ENCODE measurements at regions not wholly inside any gene's neighbourhood (a gene's known extent, or its start where the extent isn't known, plus 50 kb on each side); places are given as distances from the start of the nearest gene placed in this dataset.

DNA sequence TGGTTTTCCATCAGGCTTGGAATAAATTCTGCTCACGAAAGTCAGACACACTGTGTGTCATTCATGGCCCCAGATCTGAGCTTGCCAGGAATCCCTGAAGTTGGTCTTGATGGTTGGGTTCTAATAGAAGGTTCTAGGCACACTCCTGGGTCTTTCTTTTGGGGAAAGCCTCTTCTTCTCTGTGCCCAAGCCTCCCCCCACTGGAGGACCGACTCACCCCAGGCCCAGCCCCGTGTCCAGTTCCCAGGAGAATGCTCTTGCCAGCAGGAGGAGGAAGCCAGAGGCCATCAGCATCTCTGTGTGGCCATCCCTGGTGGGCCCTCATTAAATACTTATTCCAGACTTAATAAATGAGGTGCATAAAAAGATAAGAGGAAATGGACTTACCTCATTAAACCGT is 548.0 kb downstream of the TCERG1L start:
- 18 to 22% methylated on average over 4 of the region's 4 CpGs for WGBS, 2 experiments (ENCODE audit: low coverage in 1 of 2, low lambda C conversion rate in 2 of 2, missing lambda C conversion rate in 2 of 2)
- H3K36me3 ChIP-seq (ENCODE audit: low read depth): no peaks in the 10 kb centered on the region
- no peak overlapping the region for H3K27ac ChIP-seq
- H3K4me2 ChIP-seq (ENCODE audit: unreplicated experiment): no peak overlapping the region
- H2AFZ ChIP-seq: no peak overlapping the region
- no peaks in the 10 kb centered on the region for H3K79me2 ChIP-seq (ENCODE audit: insufficient read depth)
- no peaks in the 10 kb centered on the region for H3F3A ChIP-seq (ENCODE audit: insufficient read depth)
- H3K4me1 ChIP-seq (ENCODE audit: insufficient read depth): no peaks in the 10 kb centered on the region
- DNase-seq: no peak
- H3K9ac ChIP-seq: no peak overlapping the region
- no peaks in the 10 kb centered on the region for H3K9me2 ChIP-seq (ENCODE audit: insufficient read depth)
- TF ChIP-seq EZH2 (IDR thresholded peaks at IDR 0.05; ENCODE audit: insufficient read depth, poor library complexity, severe bottlenecking) (no peak), EZH2phosphoT487 (IDR thresholded peaks at IDR 0.05; ENCODE audit: insufficient read depth, low read depth) (no peak)
- in situ Hi-C loops (cut with MboI): no loop called here
- H4K20me1 ChIP-seq (ENCODE audit: insufficient read depth): no peaks in the 10 kb centered on the region
- H3K27me3 ChIP-seq (replicated peaks; ENCODE audit: insufficient read depth): no peaks in the 10 kb centered on the region
- H3K9me3 ChIP-seq (ENCODE audit: low read depth): no peaks in the 10 kb centered on the region
- H3K4me3 ChIP-seq: no peak overlapping the region

DNA sequence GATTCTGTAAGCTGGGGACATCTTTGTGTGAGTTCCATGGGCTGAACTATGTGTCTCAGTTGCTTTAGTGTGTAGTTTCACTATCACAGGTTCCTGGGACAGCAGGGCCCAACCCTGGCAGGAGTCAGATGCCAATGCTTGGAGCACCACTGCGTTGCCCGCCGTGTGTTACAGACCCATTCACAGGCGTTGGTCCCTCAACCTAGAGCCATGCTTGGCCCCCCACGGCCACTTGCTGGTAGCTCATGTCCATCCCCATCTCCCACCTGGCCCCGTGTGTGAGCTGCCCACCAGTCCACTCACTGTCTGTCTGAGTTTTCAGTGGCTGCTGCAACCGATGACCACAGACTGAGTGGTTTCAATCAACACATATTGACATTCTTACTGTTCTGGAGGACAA is 546.9 kb downstream of the TCERG1L start:
- H3K27ac ChIP-seq: no peak overlapping the region
- no peaks in the 10 kb centered on the region for H3K9me2 ChIP-seq (ENCODE audit: insufficient read depth)
- no peaks in the 10 kb centered on the region for H3K36me3 ChIP-seq (ENCODE audit: low read depth)
- H3K4me1 ChIP-seq (ENCODE audit: insufficient read depth): no peaks in the 10 kb centered on the region
- no peak for DNase-seq
- 41 to 45% methylated on average over 7 of the region's 7 CpGs for WGBS, 2 experiments (ENCODE audit: low coverage in 1 of 2, low lambda C conversion rate in 2 of 2, missing lambda C conversion rate in 2 of 2)
- H3K4me3 ChIP-seq: no peak overlapping the region
- H3F3A ChIP-seq (ENCODE audit: insufficient read depth): no peaks in the 10 kb centered on the region
- H3K79me2 ChIP-seq (ENCODE audit: insufficient read depth): no peaks in the 10 kb centered on the region
- no peaks in the 10 kb centered on the region for H4K20me1 ChIP-seq (ENCODE audit: insufficient read depth)
- H2AFZ ChIP-seq: no peak overlapping the region
- no peaks in the 10 kb centered on the region for H3K27me3 ChIP-seq (replicated peaks; ENCODE audit: insufficient read depth)
- in situ Hi-C loops (cut with MboI): no loop called here
- no peak overlapping the region for H3K4me2 ChIP-seq (ENCODE audit: unreplicated experiment)
- H3K9ac ChIP-seq: no peak overlapping the region
- no peaks in the 10 kb centered on the region for H3K9me3 ChIP-seq (ENCODE audit: low read depth)
- TF ChIP-seq EZH2phosphoT487 (IDR thresholded peaks at IDR 0.05; ENCODE audit: insufficient read depth, low read depth) (no peak), EZH2 (IDR thresholded peaks at IDR 0.05; ENCODE audit: insufficient read depth, poor library complexity, severe bottlenecking) (no peak)

GRCh38 chr10:130766071-130766470 is 545.5 kb downstream of the TCERG1L start:
- Histone ChIP-seq H3K4me1 (ENCODE audit: insufficient read depth) (no peaks in the 10 kb centered on the region), H3K4me3 (no peak overlapping the region), H3K27ac (no peak overlapping the region), H3F3A (ENCODE audit: insufficient read depth) (no peaks in the 10 kb centered on the region), H3K4me2 (ENCODE audit: unreplicated experiment) (no peak overlapping the region), H3K79me2 (ENCODE audit: insufficient read depth) (no peaks in the 10 kb centered on the region), H3K9ac (no peak overlapping the region), H3K9me3 (ENCODE audit: low read depth) (no peaks in the 10 kb centered on the region), H3K9me2 (ENCODE audit: insufficient read depth) (no peaks in the 10 kb centered on the region), H4K20me1 (ENCODE audit: insufficient read depth) (no peaks in the 10 kb centered on the region), H3K36me3 (ENCODE audit: low read depth) (no peaks in the 10 kb centered on the region), H2AFZ (no peak overlapping the region), H3K27me3 (replicated peaks; ENCODE audit: insufficient read depth) (no peaks in the 10 kb centered on the region)
- in situ Hi-C loops (cut with MboI): no loop called here
- TF ChIP-seq EZH2phosphoT487 (IDR thresholded peaks at IDR 0.05; ENCODE audit: insufficient read depth, low read depth): no peak
- TF ChIP-seq EZH2 (IDR thresholded peaks at IDR 0.05; ENCODE audit: insufficient read depth, poor library complexity, severe bottlenecking): no peak
- 22% methylated on average over 4 of the region's 4 CpGs for WGBS, 2 experiments (ENCODE audit: low coverage in 1 of 2, low lambda C conversion rate in 2 of 2, missing lambda C conversion rate in 2 of 2)
- DNase-seq: no peak

- Histone ChIP-seq H3K27ac (no peak overlapping the region), H3K79me2 (ENCODE audit: insufficient read depth) (no peaks in the 10 kb centered on the region), H3K9me3 (ENCODE audit: low read depth) (no peaks in the 10 kb centered on the region), H3K27me3 (replicated peaks; ENCODE audit: insufficient read depth) (no peaks in the 10 kb centered on the region), H3K36me3 (ENCODE audit: low read depth) (no peaks in the 10 kb centered on the region), H3F3A (ENCODE audit: insufficient read depth) (no peaks in the 10 kb centered on the region), H3K4me1 (ENCODE audit: insufficient read depth) (no peaks in the 10 kb centered on the region), H3K9me2 (ENCODE audit: insufficient read depth) (no peaks in the 10 kb centered on the region), H3K4me3 (no peak overlapping the region), H3K9ac (no peak overlapping the region), H4K20me1 (ENCODE audit: insufficient read depth) (no peaks in the 10 kb centered on the region), H2AFZ (no peak overlapping the region), H3K4me2 (ENCODE audit: unreplicated experiment) (no peak overlapping the region)
- no peak for DNase-seq
- TF ChIP-seq EZH2 (IDR thresholded peaks at IDR 0.05; ENCODE audit: insufficient read depth, poor library complexity, severe bottlenecking) (no peak), EZH2phosphoT487 (IDR thresholded peaks at IDR 0.05; ENCODE audit: insufficient read depth, low read depth) (no peak)
- in situ Hi-C loops (cut with MboI): no loop called here
- WGBS, 2 experiments (ENCODE audit: low coverage in 1 of 2, low lambda C conversion rate in 2 of 2, missing lambda C conversion rate in 2 of 2): 24 to 27% methylated on average over 14 of the region's 14 CpGs
Observed at GRCh38 chr10:130767116-130767730, 544.3 kb downstream of the TCERG1L start.

All from GM23248 (cell line).